ENCODE measurements at regions not wholly inside any gene's neighbourhood (a gene's known extent, or its start where the extent isn't known, plus 50 kb on each side); places are given as distances from the start of the nearest gene placed in this dataset.

DNA sequence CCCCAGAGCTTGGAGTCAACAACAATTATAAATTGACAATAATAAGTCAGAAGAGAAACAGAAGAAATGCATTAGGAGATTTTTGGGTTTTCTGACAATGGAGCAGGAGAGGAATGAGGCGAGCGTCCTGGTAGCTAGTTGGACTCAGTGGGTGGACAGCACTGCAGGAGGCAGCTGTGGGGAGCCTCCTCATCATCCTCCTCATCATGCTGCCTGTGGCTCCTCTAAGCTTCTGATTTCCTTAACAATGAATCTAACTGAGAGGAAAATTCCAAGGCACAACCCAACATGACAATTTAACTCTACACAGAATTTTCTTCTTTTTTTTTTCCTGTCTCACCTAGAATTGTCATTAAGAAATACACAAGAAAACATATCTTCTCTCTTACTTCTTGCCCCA lies 357.1 kb upstream of the NOCT start:
- no peak overlapping the region for H3K4me3 Mint-ChIP-seq
- intact Hi-C loops (cut with micrococcal nuclease) = no loop called here
- TF ChIP-seq, protein P1, sequence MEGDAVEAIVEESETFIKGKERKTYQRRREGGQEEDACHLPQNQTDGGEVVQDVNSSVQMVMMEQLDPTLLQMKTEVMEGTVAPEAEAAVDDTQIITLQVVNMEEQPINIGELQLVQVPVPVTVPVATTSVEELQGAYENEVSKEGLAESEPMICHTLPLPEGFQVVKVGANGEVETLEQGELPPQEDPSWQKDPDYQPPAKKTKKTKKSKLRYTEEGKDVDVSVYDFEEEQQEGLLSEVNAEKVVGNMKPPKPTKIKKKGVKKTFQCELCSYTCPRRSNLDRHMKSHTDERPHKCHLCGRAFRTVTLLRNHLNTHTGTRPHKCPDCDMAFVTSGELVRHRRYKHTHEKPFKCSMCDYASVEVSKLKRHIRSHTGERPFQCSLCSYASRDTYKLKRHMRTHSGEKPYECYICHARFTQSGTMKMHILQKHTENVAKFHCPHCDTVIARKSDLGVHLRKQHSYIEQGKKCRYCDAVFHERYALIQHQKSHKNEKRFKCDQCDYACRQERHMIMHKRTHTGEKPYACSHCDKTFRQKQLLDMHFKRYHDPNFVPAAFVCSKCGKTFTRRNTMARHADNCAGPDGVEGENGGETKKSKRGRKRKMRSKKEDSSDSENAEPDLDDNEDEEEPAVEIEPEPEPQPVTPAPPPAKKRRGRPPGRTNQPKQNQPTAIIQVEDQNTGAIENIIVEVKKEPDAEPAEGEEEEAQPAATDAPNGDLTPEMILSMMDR (IDR thresholded peaks at IDR 0.05) = no peak

GRCh38 chr4:138656990-138657389 lies 358.6 kb upstream of the NOCT start:
- H3K4me1 ChIP-seq (ENCODE audit: control insufficient read depth in 1 of 2, insufficient read depth in 2 of 2, low read length in 2 of 2) = no peaks in the 10 kb centered on the region
- H3K27me3 ChIP-seq (ENCODE audit: control insufficient read depth in 2 of 2, insufficient read depth in 2 of 2, low read length in 2 of 2) = no peaks in the 10 kb centered on the region
- Mint-ChIP-seq H3K4me3 (no peak overlapping the region), H3K9me3 (peaks cover 0 to 10% (median 5%) of the 10 kb centered on the region in 7 donors), H3K4me1 (no peaks in the 10 kb centered on the region), H3K36me3 (no peaks in the 10 kb centered on the region), H3K27ac (no peak overlapping the region), H3K27me3 (ENCODE audit: low read depth in 3 of 3) (peaks cover 0 to 12% (median 3%) of the 10 kb centered on the region in 3 donors)
- intact Hi-C loops (cut with micrococcal nuclease) = no loop called here
- no peak for DNase-seq
- H3K79me2 ChIP-seq (ENCODE audit: insufficient read depth, low read length) = no peaks in the 10 kb centered on the region
- peaks cover 0 to 3% of the 10 kb centered on the region in 2 donors for H3K9me3 ChIP-seq (replicated peaks in 1 of 2; ENCODE audit: control insufficient read depth in 1 of 2, insufficient read depth in 1 of 2, low read length in 2 of 2)
- H3K36me3 ChIP-seq (replicated peaks in 1 of 2; ENCODE audit: control insufficient read depth in 1 of 2, insufficient read depth in 2 of 2, low read length in 2 of 2) = no peaks in the 10 kb centered on the region
- WGBS (ENCODE audit: insufficient coverage) = 100% methylated on average over 1 of the region's 3 CpGs
- TF ChIP-seq, protein P1 (IDR thresholded peaks at IDR 0.05) = no peak
- H3K4me3 ChIP-seq (replicated peaks in 1 of 3; ENCODE audit: low read depth in 2 of 3, low read length in 3 of 3) = no peak overlapping the region
- no peaks in the 10 kb centered on the region for H4K20me1 ChIP-seq (ENCODE audit: insufficient read depth, low read length)
- H3K27ac ChIP-seq (ENCODE audit: low read depth in 1 of 2, low read length in 2 of 2) = no peak overlapping the region
- no peak overlapping the region for H3K4me2 ChIP-seq (replicated peaks; ENCODE audit: extremely low read depth, low read length, poor library complexity, severe bottlenecking)
- no peak overlapping the region for H2AFZ ChIP-seq (ENCODE audit: insufficient read depth, low read depth, low read length, poor library complexity, severe bottlenecking)
- H3K9ac ChIP-seq (ENCODE audit: insufficient read depth, low read length, poor library complexity, severe bottlenecking) = no peak overlapping the region

More for the DNA sequence above, 357.1 kb upstream of the NOCT start:
- Histone ChIP-seq H4K20me1 (ENCODE audit: insufficient read depth, low read length) (no peaks in the 10 kb centered on the region), H2AFZ (ENCODE audit: insufficient read depth, low read depth, low read length, poor library complexity, severe bottlenecking) (no peak overlapping the region), H3K27ac (ENCODE audit: low read depth in 1 of 2, low read length in 2 of 2) (no peak overlapping the region), H3K9ac (ENCODE audit: insufficient read depth, low read length, poor library complexity, severe bottlenecking) (no peak overlapping the region), H3K4me1 (ENCODE audit: control insufficient read depth in 1 of 2, insufficient read depth in 2 of 2, low read length in 2 of 2) (no peaks in the 10 kb centered on the region), H3K27me3 (ENCODE audit: control insufficient read depth in 2 of 2, insufficient read depth in 2 of 2, low read length in 2 of 2) (no peaks in the 10 kb centered on the region), H3K79me2 (ENCODE audit: insufficient read depth, low read length) (no peaks in the 10 kb centered on the region), H3K9me3 (replicated peaks in 1 of 2; ENCODE audit: control insufficient read depth in 1 of 2, insufficient read depth in 1 of 2, low read length in 2 of 2) (no peaks in the 10 kb centered on the region), H3K4me3 (replicated peaks in 1 of 3; ENCODE audit: low read depth in 2 of 3, low read length in 3 of 3) (no peak overlapping the region), H3K4me2 (replicated peaks; ENCODE audit: extremely low read depth, low read length, poor library complexity, severe bottlenecking) (no peak overlapping the region), H3K36me3 (replicated peaks in 1 of 2; ENCODE audit: control insufficient read depth in 1 of 2, insufficient read depth in 2 of 2, low read length in 2 of 2) (no peaks in the 10 kb centered on the region)
- H3K4me1 Mint-ChIP-seq = no peaks in the 10 kb centered on the region
- H3K27me3 Mint-ChIP-seq (ENCODE audit: low read depth in 3 of 3) = peaks cover 0 to 12% (median 3%) of the 10 kb centered on the region in 3 donors
- DNase-seq = no peak
- H3K9me3 Mint-ChIP-seq = no peaks in the 10 kb centered on the region
- no CpG with 5 or more reads among the region's 2 CpGs for WGBS (ENCODE audit: insufficient coverage)
- H3K27ac Mint-ChIP-seq = no peak overlapping the region
- no peaks in the 10 kb centered on the region for H3K36me3 Mint-ChIP-seq

Data from CD14-positive monocyte (primary cell).